Skeletal muscle tissue (tissue), 3 donors: ENCODE measurements at regions not wholly inside any gene's neighbourhood (a gene's known extent, or its start where the extent isn't known, plus 50 kb on each side); places are given as distances from the start of the nearest gene placed in this dataset.

ENCODE experiments used
- H3K27ac ChIP-seq: one replicate; pipeline ENCODE4 v1.7.0; 2013; ENCODE audit warnings: mild to moderate bottlenecking, low read depth, low read length, inconsistent platforms
- H3K27me3 ChIP-seq, 3 donors: one replicate each; pipeline ENCODE4 v1.7.0; 2013; ENCODE audit warnings: low read length in 3 of 3; ENCODE audit not compliant: control insufficient read depth in 3 of 3, insufficient read depth in 3 of 3
- H3K36me3 ChIP-seq, 3 donors: one replicate each; pipeline ENCODE4 v1.7.0; 2013; ENCODE audit warnings: low read length in 3 of 3; ENCODE audit not compliant: control insufficient read depth in 3 of 3, insufficient read depth in 3 of 3
- H3K4me1 ChIP-seq, 3 donors: one replicate each; pipeline ENCODE4 v1.7.0; 2013; ENCODE audit warnings: low read length in 3 of 3, mild to moderate bottlenecking in 3 of 3; ENCODE audit not compliant: control insufficient read depth in 3 of 3, insufficient read depth in 3 of 3
- H3K4me3 ChIP-seq, 3 donors: one replicate each; pipeline ENCODE4 v1.7.0; 2013; ENCODE audit warnings: low read length in 3 of 3
- H3K9ac ChIP-seq, 3 donors: one replicate each; pipeline ENCODE4 v1.7.0; 2013; ENCODE audit warnings: low read length in 3 of 3, mild to moderate bottlenecking in 3 of 3, moderate library complexity in 2 of 3, low read depth in 1 of 3
- H3K9me3 ChIP-seq, 3 donors: one replicate each; pipeline ENCODE4 v1.7.0; 2013; ENCODE audit warnings: low read length in 3 of 3; ENCODE audit not compliant: control insufficient read depth in 3 of 3
- donor health status: Osteomylitis.

DNA sequence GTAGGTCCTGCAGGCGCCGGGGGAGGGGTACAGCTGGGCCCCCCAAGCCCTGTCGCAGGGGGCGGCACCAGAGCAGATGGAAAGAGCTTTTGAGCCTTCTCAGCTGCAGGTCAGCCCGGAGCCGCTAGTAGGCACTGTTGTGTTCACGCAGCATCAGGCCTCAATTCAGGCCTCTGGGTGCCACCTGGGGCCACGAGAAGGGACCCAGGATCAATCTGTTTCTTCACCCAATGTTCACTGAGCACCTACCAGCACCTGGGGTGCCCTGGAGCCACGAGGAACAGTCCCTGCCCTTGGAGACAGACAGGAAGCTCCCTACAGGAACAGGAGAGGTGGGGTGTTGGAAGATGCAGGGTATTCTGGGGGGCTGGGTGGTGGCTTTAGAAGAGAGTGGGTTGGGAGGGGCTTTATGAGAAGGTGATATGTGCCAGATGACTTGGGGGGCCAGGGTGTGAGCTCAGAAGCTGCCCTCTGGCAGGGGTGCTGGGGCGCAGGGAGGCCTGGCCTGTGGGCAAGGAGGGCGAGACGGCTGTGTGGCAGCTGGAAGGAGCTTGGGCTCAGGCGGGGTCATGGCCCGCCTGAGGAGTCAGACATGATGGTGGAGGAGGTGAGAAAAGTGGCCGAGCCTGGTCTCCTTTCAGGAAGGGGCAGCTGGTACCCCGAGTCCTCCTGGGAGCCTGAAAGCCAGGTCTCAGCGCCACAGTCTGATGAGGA, 121.9 kb upstream of the GSE1 start:
- H3K27ac ChIP-seq = peak overlapping the region; percentile 83
- H3K9ac ChIP-seq = peak overlapping the region in 2 of 3 donors; percentile 69 to 77
- H3K4me3 ChIP-seq = peak overlapping the region in 2 of 3 donors; percentile 47 to 49
- H3K4me1 ChIP-seq = peaks cover 18 to 28% (median 23%) of the 10 kb centered on the region in 3 donors
- H3K9me3 ChIP-seq = no peaks in the 10 kb centered on the region
- H3K36me3 ChIP-seq = no peaks in the 10 kb centered on the region
- no peaks in the 10 kb centered on the region for H3K27me3 ChIP-seq

DNA sequence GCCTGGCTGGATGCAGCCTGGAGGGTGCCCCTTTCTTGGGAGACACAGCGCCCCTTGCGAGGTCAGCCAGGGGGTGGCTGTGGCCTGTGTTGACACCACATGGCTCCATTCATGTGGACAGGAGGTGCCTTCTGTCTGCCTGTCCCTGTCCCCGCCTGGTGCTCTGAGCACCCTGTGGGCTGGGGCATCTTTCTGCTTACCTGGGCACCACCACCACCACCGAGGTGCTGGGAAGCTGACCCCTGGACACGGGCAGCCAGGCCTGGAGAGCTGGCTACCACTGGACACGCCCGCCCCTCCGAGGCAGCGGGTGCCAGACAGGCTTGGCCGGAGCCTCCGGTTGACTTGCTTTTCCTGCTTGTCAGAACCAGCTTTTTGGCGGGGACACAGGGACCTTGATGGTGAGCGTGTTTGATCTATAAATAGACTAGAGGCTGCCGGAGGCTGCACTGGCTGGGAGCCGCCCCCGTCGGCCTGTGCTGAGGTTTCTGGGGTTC, 121.3 kb upstream of the GSE1 start:
- Histone ChIP-seq H3K9me3 (no peaks in the 10 kb centered on the region), H3K4me1 (peaks cover 18 to 28% (median 23%) of the 10 kb centered on the region in 3 donors), H3K27ac (peak overlapping the region; percentile 83), H3K27me3 (no peaks in the 10 kb centered on the region), H3K9ac (peak overlapping the region; percentile 51 to 77 (median 69)), H3K36me3 (no peaks in the 10 kb centered on the region), H3K4me3 (peak overlapping the region in 2 of 3 donors; percentile 47 to 54)

DNA sequence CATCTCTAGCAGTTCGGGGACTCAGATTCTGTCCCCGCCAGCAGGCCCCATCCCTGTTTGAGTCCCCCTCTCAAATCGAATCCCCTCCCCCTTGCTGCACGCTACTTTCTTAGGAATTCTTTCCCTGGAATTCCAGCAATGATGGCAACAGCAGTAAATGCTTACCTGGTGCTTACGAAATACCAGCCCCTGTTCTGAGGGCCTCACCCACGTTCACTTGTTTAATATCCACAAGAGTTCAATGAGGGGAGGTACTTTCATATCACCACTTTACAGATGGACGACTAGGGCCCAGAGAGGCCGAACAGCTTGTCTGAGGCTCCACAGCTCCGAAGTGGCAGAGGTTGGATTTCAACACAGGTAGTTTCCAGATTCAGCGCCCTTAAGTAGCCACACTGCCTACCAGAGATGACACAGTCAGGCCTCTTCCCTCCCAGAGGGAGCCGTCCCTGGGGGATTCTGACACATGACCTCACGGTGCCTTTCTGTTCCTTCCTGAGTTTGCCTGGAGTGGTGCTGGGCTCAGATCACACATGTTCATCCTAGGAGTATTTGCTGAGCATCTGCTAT, 120.7 kb upstream of the GSE1 start:
- H3K9ac ChIP-seq = peak overlapping the region; percentile 34 to 77 (median 48)
- no peaks in the 10 kb centered on the region for H3K27me3 ChIP-seq
- H3K36me3 ChIP-seq = no peaks in the 10 kb centered on the region
- no peaks in the 10 kb centered on the region for H3K9me3 ChIP-seq
- peak overlapping the region; percentile 83 for H3K27ac ChIP-seq
- H3K4me1 ChIP-seq = peaks cover 18 to 28% (median 23%) of the 10 kb centered on the region in 3 donors
- peak overlapping the region in 2 of 3 donors; percentile 47 to 54 for H3K4me3 ChIP-seq

DNA sequence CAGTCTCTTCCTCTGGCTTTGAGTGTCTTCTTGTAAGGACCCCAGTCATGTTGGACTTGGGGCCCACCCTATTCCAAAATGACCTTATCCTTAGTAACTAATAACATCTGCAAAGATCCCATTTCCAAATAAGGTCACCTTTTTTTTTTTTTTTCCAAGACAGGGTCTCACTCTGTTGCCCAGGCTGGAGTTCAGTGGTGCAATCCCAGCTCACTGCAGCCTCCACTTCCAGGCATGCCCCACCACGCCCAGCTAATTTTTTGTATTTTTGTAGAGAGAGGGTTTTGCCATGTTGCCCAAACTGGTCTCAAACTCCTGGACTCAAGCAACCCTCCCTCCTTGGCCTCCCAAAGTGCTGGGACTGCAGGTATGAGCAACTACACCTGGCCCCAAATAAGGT, 118.8 kb upstream of the GSE1 start:
- Histone ChIP-seq H3K27ac (no peak overlapping the region), H3K27me3 (no peaks in the 10 kb centered on the region), H3K4me1 (peaks cover 18 to 38% (median 28%) of the 10 kb centered on the region in 3 donors), H3K9ac (no peak overlapping the region), H3K9me3 (no peaks in the 10 kb centered on the region), H3K4me3 (no peak overlapping the region), H3K36me3 (no peaks in the 10 kb centered on the region)

DNA sequence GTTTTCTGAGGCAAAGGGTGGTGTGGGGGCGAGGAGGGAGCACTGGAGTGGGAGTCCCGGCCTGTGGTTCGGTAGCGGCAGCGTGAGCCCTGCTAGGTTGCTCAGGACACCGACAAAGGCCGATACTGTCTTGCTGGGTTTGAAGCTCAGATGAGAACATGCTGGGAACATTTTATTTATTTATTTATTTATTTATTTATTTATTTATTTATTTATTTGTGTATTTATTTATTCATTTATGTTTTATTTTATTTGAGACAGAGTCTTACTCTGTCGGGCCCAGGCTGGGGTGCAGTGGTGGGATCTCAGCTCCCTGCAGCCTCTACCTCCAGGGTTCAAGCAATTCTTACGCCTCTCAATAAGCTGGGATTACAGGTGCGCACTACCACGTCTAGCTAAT, 117.9 kb upstream of the GSE1 start:
- peaks cover 18 to 38% (median 28%) of the 10 kb centered on the region in 3 donors for H3K4me1 ChIP-seq
- no peak overlapping the region for H3K27ac ChIP-seq
- H3K9ac ChIP-seq = no peak overlapping the region
- H3K36me3 ChIP-seq = no peaks in the 10 kb centered on the region
- H3K9me3 ChIP-seq = no peaks in the 10 kb centered on the region
- no peak overlapping the region for H3K4me3 ChIP-seq
- no peaks in the 10 kb centered on the region for H3K27me3 ChIP-seq

DNA sequence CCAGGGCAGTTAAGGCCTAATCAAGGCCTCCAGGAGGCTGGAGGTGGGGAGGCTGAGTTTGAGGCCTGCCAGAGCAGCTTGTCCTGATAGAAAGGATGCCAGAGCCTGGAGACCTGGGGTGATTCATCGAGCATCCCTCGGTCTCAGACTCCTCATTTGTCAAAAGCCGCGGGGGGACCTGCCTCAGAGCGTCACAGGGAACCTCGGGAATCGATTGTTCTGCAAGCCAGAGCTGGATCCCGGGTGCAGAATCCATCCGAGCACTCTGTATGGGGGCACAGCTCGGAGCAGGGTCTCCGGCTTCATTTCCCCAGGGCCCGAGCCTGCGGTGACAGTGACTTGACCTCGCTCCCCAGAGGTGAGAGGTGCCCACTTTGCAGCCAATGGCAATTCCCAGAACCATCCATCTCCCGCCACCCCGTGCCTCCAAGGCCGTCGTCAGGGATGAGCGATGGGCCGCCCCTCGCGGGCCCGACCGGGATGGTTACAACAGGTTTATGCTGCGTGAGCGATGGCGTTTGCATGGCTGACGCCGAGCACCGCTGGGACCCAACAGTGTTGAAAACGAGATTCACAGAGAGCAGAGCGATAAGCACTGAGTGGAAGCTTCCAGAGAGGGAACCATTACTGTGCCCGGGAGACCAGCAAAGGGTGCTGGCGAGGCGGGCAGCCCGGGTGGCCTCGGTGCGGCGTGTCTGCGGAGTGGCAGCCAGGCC, 117.1 kb upstream of the GSE1 start:
- Histone ChIP-seq H3K36me3 (no peaks in the 10 kb centered on the region), H3K27ac (no peak overlapping the region), H3K9ac (no peak overlapping the region), H3K4me3 (no peak overlapping the region), H3K27me3 (no peaks in the 10 kb centered on the region), H3K9me3 (no peaks in the 10 kb centered on the region), H3K4me1 (peaks cover 18 to 34% (median 28%) of the 10 kb centered on the region in 3 donors)

DNA sequence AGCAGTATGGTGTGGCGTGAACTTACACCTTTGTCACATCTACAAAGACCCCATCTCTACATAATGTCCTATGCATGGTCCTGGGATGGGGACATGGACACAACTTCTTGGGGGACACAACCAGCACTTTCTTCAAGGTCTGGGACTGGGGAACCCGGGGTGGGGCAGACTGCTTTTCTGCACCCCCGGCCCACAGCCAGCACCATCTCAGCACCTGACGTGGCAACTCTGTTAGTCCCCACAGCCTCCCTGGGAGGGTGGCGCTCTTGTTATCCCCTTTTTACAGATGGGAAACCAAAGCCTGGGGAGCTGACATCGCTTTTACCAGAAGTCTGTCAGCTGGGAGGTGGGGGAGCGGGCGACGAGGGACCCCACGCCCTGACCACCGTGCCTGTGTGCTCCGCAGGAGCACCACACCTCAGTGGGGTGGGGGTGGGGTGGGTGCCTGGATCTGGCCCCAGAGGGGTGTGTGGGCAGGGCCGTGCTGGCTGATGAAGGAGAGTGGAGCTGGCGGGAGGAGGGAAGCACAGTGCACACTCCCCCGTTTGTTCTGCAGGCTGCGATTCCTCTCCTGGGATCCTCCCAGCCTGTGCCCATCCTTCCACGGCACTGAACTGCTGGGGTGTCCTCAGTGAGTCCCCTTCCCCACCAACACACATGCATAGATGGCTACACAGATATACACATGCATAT, 115.4 kb upstream of the GSE1 start:
- no peak overlapping the region for H3K9ac ChIP-seq
- peaks cover 2 to 22% (median 10%) of the 10 kb centered on the region in 3 donors for H3K4me1 ChIP-seq
- no peak overlapping the region for H3K27ac ChIP-seq
- H3K4me3 ChIP-seq = no peak overlapping the region
- no peaks in the 10 kb centered on the region for H3K36me3 ChIP-seq
- no peaks in the 10 kb centered on the region for H3K27me3 ChIP-seq
- no peaks in the 10 kb centered on the region for H3K9me3 ChIP-seq

DNA sequence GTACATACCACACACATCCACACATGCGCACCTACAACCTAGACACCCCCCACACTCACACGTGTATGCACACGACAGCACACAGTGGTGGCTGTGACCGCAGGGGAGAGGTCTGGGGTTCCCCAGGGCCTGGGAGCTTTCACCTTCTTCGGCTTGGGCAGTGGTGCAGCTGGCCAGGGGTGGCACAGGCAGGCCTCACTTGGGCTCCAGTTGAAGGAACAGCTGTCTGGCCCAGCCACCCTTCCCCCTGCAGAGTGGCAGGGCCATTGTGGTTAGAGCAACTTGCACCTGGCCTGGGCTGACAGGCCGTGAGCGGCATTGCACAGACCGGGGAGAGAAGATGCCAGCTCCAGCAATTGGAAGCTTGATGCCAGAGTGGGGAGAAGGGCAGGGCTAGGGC, 114.5 kb upstream of the GSE1 start:
- Histone ChIP-seq H3K27ac (no peak overlapping the region), H3K9ac (no peak overlapping the region), H3K36me3 (no peaks in the 10 kb centered on the region), H3K4me3 (no peak overlapping the region), H3K27me3 (no peaks in the 10 kb centered on the region), H3K4me1 (peaks cover 4 to 19% (median 6%) of the 10 kb centered on the region in 3 donors), H3K9me3 (no peaks in the 10 kb centered on the region)

DNA sequence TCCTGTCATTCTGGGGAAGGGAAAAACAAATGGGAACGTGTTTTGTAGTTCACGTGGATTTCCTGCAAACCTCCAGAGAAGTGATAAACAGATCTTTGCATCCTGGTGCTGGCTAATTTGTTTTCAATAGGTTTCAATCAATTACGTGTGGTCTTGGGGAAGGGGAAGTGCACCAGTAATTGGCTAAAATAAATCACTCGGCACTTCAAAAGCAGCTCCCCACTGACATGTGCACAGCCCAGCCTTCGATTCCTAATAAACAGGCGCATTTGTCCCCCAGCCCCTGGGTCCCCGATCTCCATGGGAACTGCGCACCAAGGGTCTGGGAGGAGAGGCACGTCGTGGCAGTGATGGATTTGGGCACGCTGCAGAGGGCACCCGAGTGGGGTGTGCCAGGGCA, 112.9 kb upstream of the GSE1 start:
- no peak overlapping the region for H3K27ac ChIP-seq
- H3K4me1 ChIP-seq = peaks cover 6 to 29% (median 8%) of the 10 kb centered on the region in 3 donors
- no peak overlapping the region for H3K4me3 ChIP-seq
- H3K36me3 ChIP-seq = no peaks in the 10 kb centered on the region
- H3K9ac ChIP-seq = no peak overlapping the region
- no peaks in the 10 kb centered on the region for H3K27me3 ChIP-seq
- no peaks in the 10 kb centered on the region for H3K9me3 ChIP-seq
